KMS-11 (cell line): ENCODE measurements at regions not wholly inside any gene's neighbourhood (a gene's known extent, or its start where the extent isn't known, plus 50 kb on each side); places are given as distances from the start of the nearest gene placed in this dataset.

Source experiments
- H2AFZ ChIP-seq: fragments of 200-600 bp; sonication (generic); 2 replicates; pipeline ENCODE4 v1.6.1; 2016; ENCODE audit warnings: antibody characterized with exemption, mixed run types, low read depth
- H3K27ac ChIP-seq: fragments of 200-600 bp; sonication (generic); 2 replicates; pipeline ENCODE4 v1.6.1; 2016; ENCODE audit warnings: mild to moderate bottlenecking, mixed run types
- H3K27me3 ChIP-seq: fragments of 200-600 bp; sonication (generic); 2 replicates; pipeline ENCODE4 v1.6.1; 2017; ENCODE audit warnings: mild to moderate bottlenecking, low read depth, mixed run types, moderate library complexity; ENCODE audit not compliant: insufficient read depth
- H3K36me3 ChIP-seq: fragments of 200-600 bp; sonication (generic); 2 replicates; pipeline ENCODE4 v1.6.1; 2017; ENCODE audit warnings: mild to moderate bottlenecking, mixed run types; ENCODE audit not compliant: insufficient read depth
- H3K4me1 ChIP-seq: fragments of 200-600 bp; sonication (generic); 2 replicates; pipeline ENCODE4 v1.6.1; 2016; ENCODE audit warnings: mild to moderate bottlenecking, low read depth, mixed run types; ENCODE audit not compliant: poor library complexity, severe bottlenecking
- H3K4me2 ChIP-seq: fragments of 200-600 bp; sonication (generic); 2 replicates; pipeline ENCODE4 v1.7.0; 2016; ENCODE audit warnings: mild to moderate bottlenecking, mixed run types
- H3K4me3 ChIP-seq: fragments of 200-600 bp; sonication (generic); IDR thresholded peaks from 2 replicates; pipeline ENCODE4 v1.6.1; 2017; ENCODE audit warnings: low read depth, low read length, mixed read lengths; ENCODE audit not compliant: insufficient read depth
- H3K79me2 ChIP-seq: fragments of 200-600 bp; sonication (generic); 2 replicates; pipeline ENCODE4 v1.6.1; 2016; ENCODE audit warnings: low read depth, mixed run types; ENCODE audit not compliant: insufficient read depth
- H3K9ac ChIP-seq: fragments of 200-600 bp; sonication (generic); 2 replicates; pipeline ENCODE4 v1.6.1; 2016; ENCODE audit warnings: mild to moderate bottlenecking, mixed run types
- H4K20me1 ChIP-seq: fragments of 200-600 bp; sonication (generic); 2 replicates; pipeline ENCODE4 v1.6.1; 2016; ENCODE audit warnings: mild to moderate bottlenecking, mixed run types; ENCODE audit not compliant: insufficient read depth
- TF ChIP-seq, protein P1 (sequence below): fragments of 200-600 bp; sonication (generic); conservative IDR thresholded peaks from 2 replicates; pipeline ENCODE4 v1.6.1; 2017; ENCODE audit warnings: low read depth, mild to moderate bottlenecking, antibody characterized with exemption, low read length, moderate library complexity, mixed read lengths

DNA sequence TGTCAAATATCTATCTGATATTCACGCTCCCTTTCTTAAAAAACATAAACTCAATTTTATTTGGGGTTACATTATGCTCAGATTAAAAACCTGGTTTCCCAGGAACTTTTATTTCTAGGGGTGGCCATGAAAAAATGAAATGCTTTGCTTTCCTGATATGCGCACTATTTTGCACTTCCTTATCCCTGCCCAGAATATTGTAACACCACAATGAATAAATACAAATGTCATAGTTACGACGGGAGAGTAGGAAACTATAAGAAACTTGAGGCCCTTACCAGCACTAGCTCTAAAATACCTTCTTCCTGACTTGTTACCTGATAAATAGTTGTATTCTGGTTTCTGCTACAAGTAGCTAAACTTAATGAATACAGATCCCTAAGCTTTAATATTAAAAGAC lies 475.6 kb upstream of the CWC22 start:
- no peak overlapping the region for H3K9ac ChIP-seq
- H4K20me1 ChIP-seq = no peaks in the 10 kb centered on the region
- no peaks in the 10 kb centered on the region for H3K36me3 ChIP-seq
- H3K27ac ChIP-seq = no peak overlapping the region
- TF ChIP-seq, protein P1, sequence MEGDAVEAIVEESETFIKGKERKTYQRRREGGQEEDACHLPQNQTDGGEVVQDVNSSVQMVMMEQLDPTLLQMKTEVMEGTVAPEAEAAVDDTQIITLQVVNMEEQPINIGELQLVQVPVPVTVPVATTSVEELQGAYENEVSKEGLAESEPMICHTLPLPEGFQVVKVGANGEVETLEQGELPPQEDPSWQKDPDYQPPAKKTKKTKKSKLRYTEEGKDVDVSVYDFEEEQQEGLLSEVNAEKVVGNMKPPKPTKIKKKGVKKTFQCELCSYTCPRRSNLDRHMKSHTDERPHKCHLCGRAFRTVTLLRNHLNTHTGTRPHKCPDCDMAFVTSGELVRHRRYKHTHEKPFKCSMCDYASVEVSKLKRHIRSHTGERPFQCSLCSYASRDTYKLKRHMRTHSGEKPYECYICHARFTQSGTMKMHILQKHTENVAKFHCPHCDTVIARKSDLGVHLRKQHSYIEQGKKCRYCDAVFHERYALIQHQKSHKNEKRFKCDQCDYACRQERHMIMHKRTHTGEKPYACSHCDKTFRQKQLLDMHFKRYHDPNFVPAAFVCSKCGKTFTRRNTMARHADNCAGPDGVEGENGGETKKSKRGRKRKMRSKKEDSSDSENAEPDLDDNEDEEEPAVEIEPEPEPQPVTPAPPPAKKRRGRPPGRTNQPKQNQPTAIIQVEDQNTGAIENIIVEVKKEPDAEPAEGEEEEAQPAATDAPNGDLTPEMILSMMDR = no peak
- no peak overlapping the region for H3K4me3 ChIP-seq
- H3K79me2 ChIP-seq = no peaks in the 10 kb centered on the region
- H3K4me2 ChIP-seq = no peak overlapping the region
- no peaks in the 10 kb centered on the region for H3K4me1 ChIP-seq
- no peaks in the 10 kb centered on the region for H3K27me3 ChIP-seq
- no peak overlapping the region for H2AFZ ChIP-seq

- Histone ChIP-seq H3K4me3 (no peak overlapping the region), H3K9ac (no peak overlapping the region), H3K27ac (no peak overlapping the region), H3K79me2 (no peaks in the 10 kb centered on the region), H3K36me3 (no peaks in the 10 kb centered on the region), H3K4me2 (no peak overlapping the region), H4K20me1 (no peaks in the 10 kb centered on the region), H3K4me1 (no peaks in the 10 kb centered on the region), H2AFZ (no peak overlapping the region), H3K27me3 (no peaks in the 10 kb centered on the region)
- TF ChIP-seq, protein P1 = no peak
Measured at GRCh38 chr2:180481998-180482397, 474.9 kb upstream of the CWC22 start.

DNA sequence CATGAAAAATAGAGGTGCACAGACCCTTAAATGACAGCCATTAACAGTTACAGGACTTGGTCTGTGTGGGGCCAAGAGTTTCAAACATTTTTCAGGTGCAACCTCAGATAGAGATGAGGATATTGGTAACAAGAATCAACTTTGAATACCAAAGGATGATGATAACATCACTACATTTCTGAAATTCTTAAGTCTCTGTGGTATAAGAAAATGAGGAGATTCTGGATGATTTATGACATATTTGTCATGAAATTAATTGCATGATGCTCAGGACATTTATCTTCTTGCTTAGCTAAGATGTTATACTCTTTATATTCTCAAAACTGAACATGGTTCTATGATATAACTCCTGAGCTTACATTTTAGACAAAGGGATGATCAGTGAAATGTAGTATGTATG lies 471.8 kb upstream of the CWC22 start:
- no peak overlapping the region for H3K4me3 ChIP-seq
- no peak overlapping the region for H3K4me2 ChIP-seq
- no peaks in the 10 kb centered on the region for H3K36me3 ChIP-seq
- H2AFZ ChIP-seq = no peak overlapping the region
- no peaks in the 10 kb centered on the region for H4K20me1 ChIP-seq
- no peak overlapping the region for H3K9ac ChIP-seq
- H3K4me1 ChIP-seq = no peaks in the 10 kb centered on the region
- H3K79me2 ChIP-seq = no peaks in the 10 kb centered on the region
- no peak overlapping the region for H3K27ac ChIP-seq
- no peaks in the 10 kb centered on the region for H3K27me3 ChIP-seq
- TF ChIP-seq, protein P1 = no peak

GRCh38 chr2:180474716-180475115 lies 467.6 kb upstream of the CWC22 start:
- H2AFZ ChIP-seq = no peak overlapping the region
- no peak overlapping the region for H3K4me2 ChIP-seq
- no peaks in the 10 kb centered on the region for H3K79me2 ChIP-seq
- H3K9ac ChIP-seq = no peak overlapping the region
- H3K36me3 ChIP-seq = no peaks in the 10 kb centered on the region
- H3K4me3 ChIP-seq = no peak overlapping the region
- TF ChIP-seq, protein P1 = no peak
- H3K4me1 ChIP-seq = no peaks in the 10 kb centered on the region
- no peaks in the 10 kb centered on the region for H4K20me1 ChIP-seq
- H3K27ac ChIP-seq = no peak overlapping the region
- no peaks in the 10 kb centered on the region for H3K27me3 ChIP-seq

DNA sequence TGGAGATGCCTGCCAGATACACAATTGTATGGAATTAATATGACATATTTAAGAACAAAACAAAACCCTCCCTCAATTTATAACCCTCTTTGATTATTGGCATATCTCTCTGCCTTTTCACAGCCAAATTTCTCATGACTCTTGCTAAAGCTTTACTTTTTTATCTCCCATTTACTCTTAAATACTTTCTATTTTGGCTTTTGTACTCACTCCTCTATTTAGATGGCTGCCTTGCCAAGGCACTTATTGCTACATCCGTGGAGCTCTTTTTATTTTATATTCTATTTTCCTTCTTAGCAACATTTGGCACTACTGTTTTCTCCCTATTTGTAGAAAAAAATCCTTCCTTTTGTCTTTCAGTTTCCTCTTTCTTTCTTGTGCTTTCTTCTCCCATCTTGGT lies 466.4 kb upstream of the CWC22 start:
- no peak overlapping the region for H3K4me2 ChIP-seq
- no peak overlapping the region for H3K4me3 ChIP-seq
- no peak overlapping the region for H3K27ac ChIP-seq
- H4K20me1 ChIP-seq = no peaks in the 10 kb centered on the region
- H3K9ac ChIP-seq = no peak overlapping the region
- H2AFZ ChIP-seq = no peak overlapping the region
- H3K36me3 ChIP-seq = no peaks in the 10 kb centered on the region
- H3K79me2 ChIP-seq = no peaks in the 10 kb centered on the region
- no peaks in the 10 kb centered on the region for H3K4me1 ChIP-seq
- H3K27me3 ChIP-seq = no peaks in the 10 kb centered on the region
- TF ChIP-seq, protein P1 = no peak
